Activated B cell treated with CpG ODN at 0.5 μM for 24 hours (primary cell): ENCODE measurements at regions not wholly inside any gene's neighbourhood (a gene's known extent, or its start where the extent isn't known, plus 50 kb on each side); places are given as distances from the start of the nearest gene placed in this dataset.

Experiments
- ATAC-seq: fragments of 200-7000 bp; cut with Tn5 transposase; one replicate; pipeline ENCODE4 v1.10.0; 2021; ENCODE audit warnings: low read depth, mild to moderate bottlenecking, moderate library complexity
- CTCF ChIA-PET: fragments of 350-600 bp; sonication (Branson Sonifier 250); formaldehyde crosslinking; loops from one replicate; lab custom pipeline; 2021; ENCODE audit warnings: antibody characterized with exemption; lab: Charles Lee
- POLR2A ChIA-PET: fragments of 350-600 bp; sonication (Branson Sonifier 250); formaldehyde crosslinking; loops from one replicate; lab custom pipeline; 2021; ENCODE audit warnings: antibody characterized with exemption; lab: Charles Lee
- DNase-seq: peaks from one replicate; pipeline ENCODE4 v3.0.0; 2022
- H3K27ac Mint-ChIP-seq: one replicate; pipeline ENCODE4 v1.8.0; 2020; ENCODE audit warnings: mixed read lengths
- H3K27me3 Mint-ChIP-seq: one replicate; pipeline ENCODE4 v1.8.0; 2021; ENCODE audit warnings: mixed read lengths
- H3K36me3 Mint-ChIP-seq: one replicate; pipeline ENCODE4 v1.8.0; 2021; ENCODE audit warnings: low read depth, mixed read lengths
- H3K4me1 Mint-ChIP-seq: one replicate; pipeline ENCODE4 v1.8.0; 2021; ENCODE audit warnings: mixed read lengths
- H3K4me3 Mint-ChIP-seq: one replicate; pipeline ENCODE4 v1.8.0; 2020; ENCODE audit warnings: mild to moderate bottlenecking, mixed read lengths
- H3K9me3 Mint-ChIP-seq: one replicate; pipeline ENCODE4 v1.8.0; 2020; ENCODE audit warnings: mixed read lengths
- intact Hi-C: fragments of 100-400 bp; cut with micrococcal nuclease; formaldehyde crosslinking; loops from one replicate; pipeline ENCODE4 v1.15.1; 2024
- TF ChIP-seq, protein P1 (sequence below): fragments of 200-600 bp; IDR thresholded peaks from one replicate; pipeline ENCODE4 v1.8.0; 2022; ENCODE audit warnings: antibody characterized with exemption, mild to moderate bottlenecking

DNA sequence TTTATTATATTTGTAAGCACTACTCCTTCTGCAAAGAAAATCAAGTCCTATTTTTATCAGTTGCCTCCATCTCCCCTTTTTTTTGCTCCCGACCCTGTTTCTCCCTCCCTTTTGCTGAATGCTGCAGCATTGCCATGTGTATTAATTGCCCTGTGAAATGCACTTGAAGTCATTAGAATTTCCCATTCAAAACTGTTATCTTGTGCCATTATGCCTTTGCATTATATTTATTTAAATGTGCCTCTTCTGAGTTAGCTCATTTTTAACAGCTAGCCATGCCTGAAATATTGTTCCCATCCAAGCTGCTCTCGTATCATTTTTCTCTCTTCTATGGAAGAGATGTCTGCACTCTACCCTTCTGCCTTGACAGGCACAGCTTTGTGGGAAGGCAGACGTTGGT, 404.0 kb upstream of the PLXNA2 start:
- H3K27ac Mint-ChIP-seq = no peak overlapping the region
- H3K36me3 Mint-ChIP-seq = no peaks in the 10 kb centered on the region
- no peak overlapping the region for H3K4me3 Mint-ChIP-seq
- DNase-seq (no peak), ATAC-seq (no peak)
- TF ChIP-seq, protein P1, sequence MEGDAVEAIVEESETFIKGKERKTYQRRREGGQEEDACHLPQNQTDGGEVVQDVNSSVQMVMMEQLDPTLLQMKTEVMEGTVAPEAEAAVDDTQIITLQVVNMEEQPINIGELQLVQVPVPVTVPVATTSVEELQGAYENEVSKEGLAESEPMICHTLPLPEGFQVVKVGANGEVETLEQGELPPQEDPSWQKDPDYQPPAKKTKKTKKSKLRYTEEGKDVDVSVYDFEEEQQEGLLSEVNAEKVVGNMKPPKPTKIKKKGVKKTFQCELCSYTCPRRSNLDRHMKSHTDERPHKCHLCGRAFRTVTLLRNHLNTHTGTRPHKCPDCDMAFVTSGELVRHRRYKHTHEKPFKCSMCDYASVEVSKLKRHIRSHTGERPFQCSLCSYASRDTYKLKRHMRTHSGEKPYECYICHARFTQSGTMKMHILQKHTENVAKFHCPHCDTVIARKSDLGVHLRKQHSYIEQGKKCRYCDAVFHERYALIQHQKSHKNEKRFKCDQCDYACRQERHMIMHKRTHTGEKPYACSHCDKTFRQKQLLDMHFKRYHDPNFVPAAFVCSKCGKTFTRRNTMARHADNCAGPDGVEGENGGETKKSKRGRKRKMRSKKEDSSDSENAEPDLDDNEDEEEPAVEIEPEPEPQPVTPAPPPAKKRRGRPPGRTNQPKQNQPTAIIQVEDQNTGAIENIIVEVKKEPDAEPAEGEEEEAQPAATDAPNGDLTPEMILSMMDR = no peak
- H3K9me3 Mint-ChIP-seq = no peaks in the 10 kb centered on the region
- intact Hi-C loops = no loop called here
- peaks cover 16% of the 10 kb centered on the region for H3K27me3 Mint-ChIP-seq
- no peaks in the 10 kb centered on the region for H3K4me1 Mint-ChIP-seq
- ChIA-PET POLR2A (no interaction called here), CTCF (no interaction called here)

DNA sequence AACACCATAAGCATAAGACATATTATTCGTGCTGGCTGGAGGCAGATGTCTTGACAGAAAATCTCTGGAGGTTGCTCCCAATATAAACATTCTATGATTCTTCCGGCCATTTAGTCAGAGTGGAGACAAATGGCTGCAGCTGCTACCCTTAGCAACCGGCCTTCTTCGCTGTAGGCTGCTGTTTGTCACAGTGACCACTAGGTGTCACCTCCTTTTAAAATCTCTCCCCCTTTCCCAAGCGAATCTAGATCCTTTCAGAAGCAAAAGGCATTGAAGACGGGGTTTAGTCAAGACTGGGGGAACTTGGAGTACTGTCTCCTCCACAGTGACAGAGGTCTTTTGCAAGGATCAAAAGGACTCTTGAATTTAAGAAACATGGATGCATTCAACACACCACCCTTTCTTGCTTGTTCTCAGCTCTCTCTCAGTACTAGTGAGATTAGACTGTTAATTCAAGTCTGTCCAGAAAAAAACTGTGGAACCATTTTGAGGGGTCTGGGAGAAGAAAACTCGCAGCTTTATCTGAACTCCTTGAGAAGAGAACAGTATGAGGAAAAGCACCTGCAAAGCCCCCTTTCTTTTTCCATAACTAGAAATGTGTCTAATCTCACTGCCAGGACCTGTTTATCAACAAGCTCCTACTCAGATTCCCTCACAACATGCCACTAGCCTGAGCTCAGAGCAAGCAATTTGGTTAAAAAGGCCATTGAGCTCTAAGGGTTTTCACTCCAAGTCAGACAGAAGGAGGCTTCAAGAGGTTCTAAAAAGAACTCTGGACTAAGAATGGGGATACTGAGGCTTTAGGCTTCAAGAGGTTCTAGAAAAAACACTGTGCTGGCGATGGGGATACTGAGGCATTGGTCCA, 408.3 kb upstream of the PLXNA2 start:
- Mint-ChIP-seq H3K4me1 (no peaks in the 10 kb centered on the region), H3K36me3 (no peaks in the 10 kb centered on the region), H3K27me3 (peaks cover 22% of the 10 kb centered on the region), H3K9me3 (no peaks in the 10 kb centered on the region), H3K27ac (no peak overlapping the region), H3K4me3 (no peak overlapping the region)
- TF ChIP-seq, protein P1 = peak; percentile 62
- intact Hi-C loops = loop anchor here (2.0 kb wide), 1 partner anchor 914 kb away; no protein-coding TSS in a partner anchor
- POLR2A ChIA-PET = no interaction called here
- ATAC-seq (peak; percentile 45), DNase-seq (no peak)
- CTCF ChIA-PET = interaction anchor here (0.8 to 1.5 kb wide), 6 partner anchors 8 to 915 kb away, joined by 3 to 4 read pairs (median 3); no protein-coding TSS in a partner anchor

DNA sequence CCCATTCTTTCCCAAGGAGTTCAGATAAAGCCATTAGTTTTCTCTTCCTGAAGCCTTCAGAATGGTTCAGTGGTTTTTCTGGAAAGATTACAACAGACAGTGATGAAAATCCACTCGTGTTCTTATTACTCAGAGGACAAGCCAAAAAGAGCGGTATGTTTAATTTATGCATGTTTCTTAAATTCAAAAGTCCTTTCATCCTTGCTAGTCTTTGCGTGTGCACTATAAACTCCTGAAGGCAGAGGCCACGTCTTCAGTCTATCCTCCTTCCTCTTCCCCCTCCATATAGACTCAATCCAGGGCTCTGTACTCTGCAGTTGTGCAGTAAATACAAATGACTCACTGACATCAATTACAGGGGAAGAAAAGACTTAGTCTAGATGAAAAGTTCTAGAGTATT, 409.2 kb upstream of the PLXNA2 start:
- no peak overlapping the region for H3K4me3 Mint-ChIP-seq
- ChIA-PET POLR2A (no interaction called here), CTCF (interaction anchor here (1.0 to 1.2 kb wide), 3 partner anchors 8 to 912 kb away, joined by 3 read pairs; no protein-coding TSS in a partner anchor)
- DNase-seq = no peak
- H3K36me3 Mint-ChIP-seq = no peaks in the 10 kb centered on the region
- H3K4me1 Mint-ChIP-seq = no peaks in the 10 kb centered on the region
- H3K27ac Mint-ChIP-seq = no peak overlapping the region
- TF ChIP-seq, protein P1 = no peak
- H3K27me3 Mint-ChIP-seq = peaks cover 22% of the 10 kb centered on the region
- intact Hi-C loops = loop anchor here (2.0 kb wide), 1 partner anchor 913 kb away; no protein-coding TSS in a partner anchor
- H3K9me3 Mint-ChIP-seq = no peaks in the 10 kb centered on the region
- no peak for ATAC-seq

DNA sequence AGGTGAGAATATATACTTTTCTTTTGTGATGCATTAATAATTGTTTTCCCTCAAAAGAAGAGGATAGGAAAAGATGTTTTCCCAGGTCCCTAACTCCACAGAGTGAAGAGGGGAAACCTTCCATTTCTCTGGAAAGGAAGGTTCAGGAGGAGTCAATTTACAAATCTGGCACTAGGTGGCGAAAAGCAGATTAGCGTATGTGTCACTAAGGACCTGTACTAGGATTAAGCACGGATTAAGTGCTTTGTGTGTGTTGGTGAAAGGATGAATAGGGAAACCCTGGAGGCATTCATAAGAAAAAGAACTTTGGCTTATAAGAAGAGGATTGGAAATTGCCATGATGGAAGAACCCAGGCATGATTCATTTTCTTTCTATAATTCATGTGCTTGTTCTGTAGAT, 410.1 kb upstream of the PLXNA2 start:
- H3K36me3 Mint-ChIP-seq = no peaks in the 10 kb centered on the region
- ATAC-seq (no peak), DNase-seq (no peak)
- H3K4me1 Mint-ChIP-seq = no peaks in the 10 kb centered on the region
- no peaks in the 10 kb centered on the region for H3K9me3 Mint-ChIP-seq
- intact Hi-C loops = no loop called here
- no peak overlapping the region for H3K4me3 Mint-ChIP-seq
- TF ChIP-seq, protein P1 = no peak
- POLR2A ChIA-PET = no interaction called here
- peaks cover 18% of the 10 kb centered on the region for H3K27me3 Mint-ChIP-seq
- no peak overlapping the region for H3K27ac Mint-ChIP-seq
- CTCF ChIA-PET = no interaction called here

DNA sequence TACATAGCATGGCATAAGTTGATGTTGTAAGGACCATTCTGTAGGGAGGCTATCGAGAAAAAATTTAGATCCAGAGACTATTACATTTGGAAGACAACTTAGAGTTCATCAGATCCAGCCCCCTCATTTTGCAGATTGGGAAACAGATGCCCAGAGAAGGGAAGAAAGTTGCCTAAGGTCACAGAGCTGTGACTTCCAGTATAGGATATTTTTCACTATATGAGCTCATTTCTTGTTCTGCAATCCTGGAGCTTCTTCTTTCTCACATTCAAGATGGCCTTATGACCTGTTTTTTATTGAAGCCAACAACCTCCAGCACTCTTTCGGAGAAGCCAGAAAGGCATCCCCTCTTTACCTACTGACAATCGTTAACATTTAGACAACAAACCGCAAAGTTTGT, 421.8 kb upstream of the PLXNA2 start:
- intact Hi-C loops = no loop called here
- ChIA-PET CTCF (no interaction called here), POLR2A (no interaction called here)
- Mint-ChIP-seq H3K4me1 (no peaks in the 10 kb centered on the region), H3K27ac (no peak overlapping the region), H3K9me3 (no peaks in the 10 kb centered on the region), H3K4me3 (no peak overlapping the region), H3K27me3 (peaks cover 4% of the 10 kb centered on the region), H3K36me3 (no peaks in the 10 kb centered on the region)
- ATAC-seq = no peak
- TF ChIP-seq, protein P1 = no peak
- DNase-seq = no peak
